HCT116 (cell line): ENCODE measurements at regions not wholly inside any gene's neighbourhood (a gene's known extent, or its start where the extent isn't known, plus 50 kb on each side); places are given as distances from the start of the nearest gene placed in this dataset.

Source experiments
- ATAC-seq: fragments of 200-7000 bp; cut with Tn5 transposase; 2 replicates; pipeline ENCODE4 v1.9.1; 2020; ENCODE audit warnings: mild to moderate bottlenecking, moderate library complexity
- BruUV-seq: library from RNA; stranded (reverse); fragments of 400-500 nt; replicated peaks from 2 replicates; lab custom pipeline; 2021; lab: Mats Ljungman, UMichigan
- CTCF ChIA-PET: fragments of 300-600 bp; sonication (Branson Sonifier 250); formaldehyde crosslinking; loops from one replicate; lab custom pipeline; 2021; ENCODE audit warnings: antibody characterized with exemption; lab: Charles Lee
- POLR2A ChIA-PET: fragments of 300-600, 350-600 bp; sonication (Branson Sonifier 250); formaldehyde crosslinking; loops from one replicate; lab custom pipeline; 2021; ENCODE audit warnings: antibody characterized with exemption; lab: Charles Lee
- RAD21 ChIA-PET, 2 experiments: fragments of 300-600 bp; sonication (Branson Sonifier 250); formaldehyde crosslinking; loops; one replicate each; lab custom pipeline; 2023; ENCODE audit warnings: low total read pairs in 2 of 2; ENCODE audit not compliant: uncharacterized antibody in 2 of 2, unreplicated experiment in 2 of 2, low non-redundant PET in 1 of 2; lab: Charles Lee
- DNase-seq: peaks from one replicate; pipeline ENCODE4 v3.0.0-alpha.2; 2010; ENCODE audit warnings: low read depth, low spot score
- H2AFZ ChIP-seq: fragments of 200-600 bp; shearing (Covaris generic), sonication (generic); 2 replicates; pipeline ENCODE4 v1.6.1; 2017; ENCODE audit warnings: low read depth, mixed run types, mixed read lengths, antibody characterized with exemption, low read length; ENCODE audit not compliant: poor library complexity, severe bottlenecking
- H3K27ac ChIP-seq: 2 replicates; pipeline ENCODE4 v1.5.1; 2012; ENCODE audit warnings: low read depth, low read length
- H3K27me3 ChIP-seq: fragments of 200-600 bp; sonication (generic); 2 replicates; pipeline ENCODE4 v1.6.1; 2016; ENCODE audit warnings: mixed run types, low read length, mixed read lengths; ENCODE audit not compliant: insufficient read depth
- H3K36me3 ChIP-seq, 2 experiments: fragments of 200-500 bp in 1 of 2; fragments of 200-600 bp in 1 of 2; sonication (Bioruptor generic) in 1 of 2; sonication (generic) in 1 of 2; 2 replicates each; pipeline versions ENCODE4 v1.5.1 to v1.6.1; 2014 to 2016; ENCODE audit warnings: low read length in 2 of 2, inconsistent platforms in 1 of 2, mixed read lengths in 1 of 2, mixed run types in 1 of 2; ENCODE audit not compliant: insufficient read depth in 2 of 2, control insufficient read depth in 1 of 2
- H3K4me1 ChIP-seq, 2 experiments: fragments of 200-600 bp in 1 of 2; sonication (generic) in 1 of 2; 2 replicates each; pipeline versions ENCODE4 v1.5.1 to v1.6.1; 2012 to 2017; ENCODE audit warnings: low read length in 2 of 2, inconsistent platforms in 1 of 2, mild to moderate bottlenecking in 1 of 2, mixed read lengths in 1 of 2, mixed run types in 1 of 2, moderate library complexity in 1 of 2; ENCODE audit not compliant: insufficient read depth in 2 of 2, control insufficient read depth in 1 of 2
- H3K4me2 ChIP-seq: fragments of 200-600 bp; sonication (generic); 2 replicates; pipeline ENCODE4 v1.6.1; 2017; ENCODE audit warnings: mixed run types, low read length, mixed read lengths
- H3K4me3 ChIP-seq, 2 experiments: fragments of 200-600 bp in 1 of 2; sonication (generic) in 1 of 2; replicated peaks in 1 of 2; 2 replicates each; pipeline ENCODE4 v1.5.1; 2011 to 2016; ENCODE audit warnings: low read length in 2 of 2, control low read depth in 1 of 2, low read depth in 1 of 2, mild to moderate bottlenecking in 1 of 2, mixed read lengths in 1 of 2, mixed run types in 1 of 2
- H3K79me2 ChIP-seq: fragments of 200-600 bp; sonication (generic); 2 replicates; pipeline ENCODE4 v1.6.1; 2017; ENCODE audit warnings: mild to moderate bottlenecking, mixed run types, low read length, moderate library complexity, mixed read lengths; ENCODE audit not compliant: insufficient read depth
- H3K9ac ChIP-seq: fragments of 200-600 bp; sonication (generic); 2 replicates; pipeline ENCODE4 v1.6.1; 2016; ENCODE audit warnings: low read length, mixed read lengths
- H3K9me2 ChIP-seq: fragments of 200-600 bp; sonication (generic), shearing (Covaris generic); 2 replicates; pipeline ENCODE4 v1.6.1; 2017; ENCODE audit warnings: mixed run types, mild to moderate bottlenecking, moderate library complexity; ENCODE audit not compliant: insufficient read depth
- H3K9me3 ChIP-seq, 2 experiments: fragments of 200-500 bp in 1 of 2; fragments of 200-600 bp in 1 of 2; sonication (Bioruptor generic) in 1 of 2; sonication (generic) in 1 of 2; 2 replicates each; pipeline ENCODE4 v1.6.1; 2014 to 2017; ENCODE audit warnings: low read length in 2 of 2, mixed read lengths in 2 of 2, inconsistent platforms in 1 of 2, low read depth in 1 of 2, mild to moderate bottlenecking in 1 of 2, mixed run types in 1 of 2, moderate library complexity in 1 of 2; ENCODE audit not compliant: control insufficient read depth in 1 of 2, insufficient read depth in 1 of 2
- H4K20me1 ChIP-seq: fragments of 200-600 bp; sonication (generic), shearing (Covaris generic); 2 replicates; pipeline ENCODE4 v1.6.1; 2017; ENCODE audit warnings: mixed run types, mild to moderate bottlenecking, moderate library complexity; ENCODE audit not compliant: insufficient read depth
- CEBPB ChIP-seq: IDR thresholded peaks from 2 replicates; pipeline ENCODE4 v1.6.1; 2012; ENCODE audit warnings: low read depth
- CTCF ChIP-seq, 3 experiments: fragments of 200-600 bp in 1 of 3; sonication (generic) in 1 of 3; IDR thresholded peaks in 2 of 3; conservative IDR thresholded peaks in 1 of 3; 2 replicates each; pipeline ENCODE4 v1.5.1; 2012 to 2017; ENCODE audit warnings: low read depth in 2 of 3, low read length in 2 of 3, antibody characterized with exemption in 1 of 3, borderline replicate concordance in 1 of 3, control low read depth in 1 of 3, mild to moderate bottlenecking in 1 of 3, mixed read lengths in 1 of 3, mixed run types in 1 of 3, moderate library complexity in 1 of 3; ENCODE audit not compliant: insufficient read depth in 1 of 3
- EGR1 ChIP-seq: IDR thresholded peaks from 2 replicates; pipeline ENCODE4 v1.6.1; 2012; ENCODE audit warnings: low read depth
- EZH2 ChIP-seq: fragments of 200-600 bp; sonication (generic); IDR thresholded peaks from 2 replicates; pipeline ENCODE4 v1.6.1; 2017; ENCODE audit warnings: antibody characterized with exemption, mixed run types
- JUND ChIP-seq: IDR thresholded peaks from 2 replicates; pipeline ENCODE4 v1.6.1; 2012
- RAD21 ChIP-seq: IDR thresholded peaks from 2 replicates; pipeline ENCODE4 v1.6.1; 2012; ENCODE audit warnings: low read depth, mild to moderate bottlenecking
- REST ChIP-seq: IDR thresholded peaks from 2 replicates; pipeline ENCODE4 v1.6.1; 2012; ENCODE audit warnings: low read depth
- SP1 ChIP-seq: IDR thresholded peaks from 2 replicates; pipeline ENCODE4 v1.6.1; 2012; ENCODE audit warnings: low read depth
- ZBTB33 ChIP-seq: IDR thresholded peaks from 2 replicates; pipeline ENCODE4 v1.6.1; 2011; ENCODE audit warnings: mild to moderate bottlenecking, low read length, moderate library complexity; ENCODE audit not compliant: insufficient replicate concordance; ENCODE audit errors: extremely low read depth
- intact Hi-C: fragments of 100-400 bp; cut with micrococcal nuclease; formaldehyde crosslinking; loops from 2 replicates; pipeline ENCODE4 v1.10.0; 2022
- TF ChIP-seq, protein P1 (sequence below): IDR thresholded peaks from 2 replicates; pipeline ENCODE4 v1.6.1; 2012

GRCh38 chr3:36248374-36248773 is 131.9 kb upstream of the STAC start:
- ChIA-PET CTCF (no interaction called here), RAD21 (no interaction called here), POLR2A (no interaction called here)
- Histone ChIP-seq H3K4me2 (no peak overlapping the region), H4K20me1 (no peaks in the 10 kb centered on the region), H3K27me3 (no peaks in the 10 kb centered on the region), H3K9me2 (no peaks in the 10 kb centered on the region), H2AFZ (no peak overlapping the region), H3K27ac (no peak overlapping the region), H3K9me3 (peaks cover 0 to 4% of the 10 kb centered on the region in 2 experiments; a peak in 1 of 4 replicates), H3K36me3 (no peaks in the 10 kb centered on the region), H3K79me2 (no peaks in the 10 kb centered on the region), H3K4me3 (no peak overlapping the region), H3K4me1 (no peaks in the 10 kb centered on the region), H3K9ac (no peak overlapping the region)
- ATAC-seq (no peak), DNase-seq (no peak)
- no TSS peak for BruUV-seq
- TF ChIP-seq JUND (no peak), RAD21 (no peak), SP1 (no peak), EGR1 (no peak), ZBTB33 (no peak), EZH2 (no peak)
- intact Hi-C loops: no loop called here

DNA sequence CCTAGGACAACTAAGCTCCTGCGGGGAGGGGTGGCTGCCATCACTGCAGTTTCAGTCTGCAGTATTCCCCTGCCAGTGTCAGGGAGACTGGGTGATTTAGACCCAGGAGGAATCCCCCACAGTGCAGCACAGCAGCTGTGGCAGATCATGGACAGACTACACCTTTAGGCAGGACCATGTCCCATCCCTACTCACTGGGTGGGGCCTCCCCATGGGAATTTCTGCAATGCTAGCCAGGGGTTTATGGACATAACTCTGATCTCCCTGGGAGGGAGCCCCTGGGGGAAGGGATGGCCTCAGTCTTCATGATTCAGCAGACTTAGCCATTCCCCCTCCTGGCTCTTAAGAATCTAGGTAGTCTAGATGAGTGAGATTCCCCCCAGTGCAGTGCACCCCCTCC is 130.1 kb upstream of the STAC start:
- H3K36me3 ChIP-seq: no peaks in the 10 kb centered on the region
- RAD21 ChIA-PET: no interaction called here
- H3K27me3 ChIP-seq: no peaks in the 10 kb centered on the region
- H3K9me3 ChIP-seq: peaks cover 0 to 4% of the 10 kb centered on the region in 2 experiments; a peak in 1 of 4 replicates
- CTCF ChIA-PET: no interaction called here
- ATAC-seq (no peak), DNase-seq (no peak)
- no peak overlapping the region for H2AFZ ChIP-seq
- POLR2A ChIA-PET: no interaction called here
- intact Hi-C loops: no loop called here
- BruUV-seq: no TSS peak
- no peaks in the 10 kb centered on the region for H3K4me1 ChIP-seq
- H3K27ac ChIP-seq: no peak overlapping the region
- H3K79me2 ChIP-seq: no peaks in the 10 kb centered on the region
- no peak overlapping the region for H3K4me3 ChIP-seq
- no peaks in the 10 kb centered on the region for H3K9me2 ChIP-seq
- no peak overlapping the region for H3K9ac ChIP-seq
- no peak overlapping the region for H3K4me2 ChIP-seq
- H4K20me1 ChIP-seq: no peaks in the 10 kb centered on the region
- TF ChIP-seq ZBTB33: no peak
- no peak for TF ChIP-seq EZH2
- no peak for TF ChIP-seq CEBPB
- TF ChIP-seq REST: no peak
- TF ChIP-seq CTCF (IDR thresholded peaks at IDR 0.05 in 2 of 3, conservative IDR thresholded peaks at IDR 0.05 in 1 of 3; ENCODE audit: borderline replicate concordance in 1 of 3, insufficient read depth in 1 of 3, low read depth in 2 of 3, low read length in 2 of 3): no peak
- TF ChIP-seq SP1: no peak
- TF ChIP-seq, protein P1, sequence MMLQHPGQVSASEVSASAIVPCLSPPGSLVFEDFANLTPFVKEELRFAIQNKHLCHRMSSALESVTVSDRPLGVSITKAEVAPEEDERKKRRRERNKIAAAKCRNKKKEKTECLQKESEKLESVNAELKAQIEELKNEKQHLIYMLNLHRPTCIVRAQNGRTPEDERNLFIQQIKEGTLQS: no peak
